ENCODE measurements at regions not wholly inside any gene's neighbourhood (a gene's known extent, or its start where the extent isn't known, plus 50 kb on each side); places are given as distances from the start of the nearest gene placed in this dataset.

GRCh38 chr7:124276005-124276622, 243.2 kb upstream of the TMEM229A start:
- H3K36me3 Mint-ChIP-seq (ENCODE audit: low read depth), result no peaks in the 10 kb centered on the region
- CTCF ChIA-PET, result interaction anchor here (1.0 kb wide), 1 partner anchor 33 kb away, joined by 3 read pairs; no protein-coding TSS in a partner anchor
- no peak overlapping the region for H3K27ac Mint-ChIP-seq
- H3K4me3 Mint-ChIP-seq, result no peak overlapping the region
- no peaks in the 10 kb centered on the region for H3K4me1 Mint-ChIP-seq (ENCODE audit: low read depth)
- peak; percentile 46 for TF ChIP-seq CTCF (IDR thresholded peaks at IDR 0.05)
- POLR2A ChIA-PET, result no interaction called here
- intact Hi-C loops (cut with micrococcal nuclease), result no loop called here
- H3K27me3 Mint-ChIP-seq, result no peaks in the 10 kb centered on the region
- DNase-seq, result peak; percentile 38
- H3K9me3 Mint-ChIP-seq, result peaks cover 1% of the 10 kb centered on the region
- ATAC-seq, result peak; percentile 75

- Mint-ChIP-seq H3K9me3 (peaks cover 1% of the 10 kb centered on the region), H3K27me3 (no peaks in the 10 kb centered on the region), H3K36me3 (ENCODE audit: low read depth) (no peaks in the 10 kb centered on the region), H3K4me1 (ENCODE audit: low read depth) (no peaks in the 10 kb centered on the region), H3K4me3 (no peak overlapping the region), H3K27ac (no peak overlapping the region)
- ChIA-PET CTCF (interaction anchor here (1.0 kb wide), 1 partner anchor 33 kb away, joined by 3 read pairs; no protein-coding TSS in a partner anchor), POLR2A (no interaction called here)
- intact Hi-C loops (cut with micrococcal nuclease), result no loop called here
- DNase-seq (no peak), ATAC-seq (no peak)
- no peak for TF ChIP-seq CTCF (IDR thresholded peaks at IDR 0.05)
These were observed 242.5 kb upstream of the TMEM229A start for GRCh38 chr7:124275411-124275810.

- CTCF ChIA-PET, result no interaction called here
These were observed 236.9 kb upstream of the TMEM229A start for GRCh38 chr7:124269774-124270173.

GRCh38 chr7:124267154-124267553, 234.3 kb upstream of the TMEM229A start:
- no peak overlapping the region for H3K27ac Mint-ChIP-seq
- DNase-seq (no peak), ATAC-seq (no peak)
- no peak overlapping the region for H3K4me3 Mint-ChIP-seq
- intact Hi-C loops (cut with micrococcal nuclease), result no loop called here
- no peaks in the 10 kb centered on the region for H3K4me1 Mint-ChIP-seq (ENCODE audit: low read depth)
- H3K27me3 Mint-ChIP-seq, result no peaks in the 10 kb centered on the region
- no peaks in the 10 kb centered on the region for H3K36me3 Mint-ChIP-seq (ENCODE audit: low read depth)
- H3K9me3 Mint-ChIP-seq, result no peaks in the 10 kb centered on the region
- ChIA-PET POLR2A (no interaction called here), CTCF (no interaction called here)
- TF ChIP-seq CTCF (IDR thresholded peaks at IDR 0.05), result no peak

More at GRCh38 chr7:124269774-124270173, 236.9 kb upstream of the TMEM229A start:
- Mint-ChIP-seq H3K4me1 (ENCODE audit: low read depth) (no peaks in the 10 kb centered on the region), H3K4me3 (no peak overlapping the region), H3K27me3 (no peaks in the 10 kb centered on the region), H3K27ac (no peak overlapping the region), H3K9me3 (no peaks in the 10 kb centered on the region), H3K36me3 (ENCODE audit: low read depth) (no peaks in the 10 kb centered on the region)
- TF ChIP-seq CTCF (IDR thresholded peaks at IDR 0.05), result no peak
- ATAC-seq (no peak), DNase-seq (no peak)
- intact Hi-C loops (cut with micrococcal nuclease), result no loop called here
- POLR2A ChIA-PET, result no interaction called here

- intact Hi-C loops (cut with micrococcal nuclease), result no loop called here
- ATAC-seq, result no peak
- no peak for TF ChIP-seq CTCF (IDR thresholded peaks at IDR 0.05)
- Mint-ChIP-seq H3K27me3 (no peaks in the 10 kb centered on the region), H3K4me3 (no peak overlapping the region), H3K9me3 (no peaks in the 10 kb centered on the region), H3K36me3 (ENCODE audit: low read depth) (no peaks in the 10 kb centered on the region), H3K4me1 (ENCODE audit: low read depth) (no peaks in the 10 kb centered on the region), H3K27ac (no peak overlapping the region)
- peak; percentile 22 for DNase-seq
- ChIA-PET POLR2A (no interaction called here), CTCF (no interaction called here)
These were observed 230.5 kb upstream of the TMEM229A start for GRCh38 chr7:124263232-124263827.

Measured in activated CD8-positive, alpha-beta T cell treated with anti-CD3 and anti-CD28 coated beads for 36 hours (primary cell).